SK-MEL-5 (cell line): ENCODE measurements at regions not wholly inside any gene's neighbourhood (a gene's known extent, or its start where the extent isn't known, plus 50 kb on each side); places are given as distances from the start of the nearest gene placed in this dataset.

Experiments used
- DNase-seq: peaks from one replicate; pipeline ENCODE4 v3.0.0-alpha.2; 2016; ENCODE audit warnings: low read depth, low spot score
- in situ Hi-C: cut with HindIII; loops from 2 replicates; pipeline ENCODE4 v1.10.0; 2016; ENCODE audit warnings: low sequenced_read_pairs, high pct_unique_total_duplicates, low pct_unique_long_range_greater_than_20kb

- in situ Hi-C loops: no loop called here
- peak; percentile 42 for DNase-seq
Measured at GRCh38 chr16:35311475-35311874, 1852.1 kb downstream of the TP53TG3F start.

DNA sequence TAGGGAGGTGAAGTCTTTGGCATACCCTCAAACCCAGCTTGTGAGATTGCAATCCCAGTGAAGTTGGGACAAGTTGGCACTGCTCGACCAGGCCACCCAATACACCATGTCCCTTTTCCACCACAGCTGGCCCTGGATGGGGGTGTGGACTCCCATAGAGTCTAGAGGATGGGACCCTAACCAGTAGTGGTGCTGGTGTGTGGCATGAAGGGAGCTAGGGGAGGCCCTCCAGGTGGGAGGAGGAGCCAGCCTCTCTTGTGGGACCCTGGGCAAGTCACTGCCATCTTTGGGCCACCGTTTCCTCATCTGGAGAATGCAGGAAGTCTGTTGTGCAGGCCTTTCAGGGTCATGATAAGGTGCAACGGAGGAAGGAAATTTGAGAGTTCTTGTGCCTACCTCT is 1854.9 kb downstream of the TP53TG3F start:
- DNase-seq: no peak
- in situ Hi-C loops: no loop called here

GRCh38 chr16:35319536-35320192 is 1860.3 kb downstream of the TP53TG3F start:
- in situ Hi-C loops: no loop called here

GRCh38 chr16:35325936-35326335 is 1866.5 kb downstream of the TP53TG3F start:
- no peak for DNase-seq
- in situ Hi-C loops: no loop called here

More at GRCh38 chr16:35319536-35320192, 1860.3 kb downstream of the TP53TG3F start:
- DNase-seq: peak; percentile 98

DNA sequence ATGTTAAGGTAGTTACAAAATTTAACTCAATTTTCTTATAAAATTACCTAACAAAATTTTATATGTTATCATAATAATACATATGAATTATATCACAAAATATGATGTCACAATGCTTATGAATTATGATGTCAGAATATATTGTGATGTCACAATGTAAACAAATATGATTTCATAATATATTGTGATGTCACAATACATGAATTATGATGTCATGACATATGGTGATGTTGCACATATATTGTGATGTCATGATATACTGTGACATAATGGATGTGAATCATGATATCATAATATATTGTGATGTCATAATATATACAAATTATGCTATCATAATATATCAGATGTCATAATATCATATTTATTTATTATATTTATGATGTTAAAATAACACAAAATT is 1879.9 kb downstream of the TP53TG3F start:
- peak; percentile 16 for DNase-seq
- in situ Hi-C loops: no loop called here

DNA sequence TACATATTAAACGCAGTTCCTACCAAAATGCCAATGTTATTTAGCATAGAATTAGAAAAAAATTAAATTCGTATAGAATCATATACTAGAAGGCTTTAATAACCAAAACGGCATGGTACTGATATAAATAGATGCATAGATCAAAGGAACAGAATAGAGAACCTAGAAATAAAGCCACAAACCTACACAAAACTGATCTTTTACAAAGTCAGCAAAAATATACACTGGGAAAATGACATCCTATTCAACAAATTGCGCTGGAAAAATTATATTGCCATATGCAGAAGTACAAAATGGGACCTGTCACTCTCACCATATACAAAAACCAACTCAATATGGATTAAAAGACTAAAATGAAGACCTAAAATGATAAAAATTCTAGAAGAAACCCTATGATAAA is 1882.6 kb downstream of the TP53TG3F start:
- in situ Hi-C loops: no loop called here

DNA sequence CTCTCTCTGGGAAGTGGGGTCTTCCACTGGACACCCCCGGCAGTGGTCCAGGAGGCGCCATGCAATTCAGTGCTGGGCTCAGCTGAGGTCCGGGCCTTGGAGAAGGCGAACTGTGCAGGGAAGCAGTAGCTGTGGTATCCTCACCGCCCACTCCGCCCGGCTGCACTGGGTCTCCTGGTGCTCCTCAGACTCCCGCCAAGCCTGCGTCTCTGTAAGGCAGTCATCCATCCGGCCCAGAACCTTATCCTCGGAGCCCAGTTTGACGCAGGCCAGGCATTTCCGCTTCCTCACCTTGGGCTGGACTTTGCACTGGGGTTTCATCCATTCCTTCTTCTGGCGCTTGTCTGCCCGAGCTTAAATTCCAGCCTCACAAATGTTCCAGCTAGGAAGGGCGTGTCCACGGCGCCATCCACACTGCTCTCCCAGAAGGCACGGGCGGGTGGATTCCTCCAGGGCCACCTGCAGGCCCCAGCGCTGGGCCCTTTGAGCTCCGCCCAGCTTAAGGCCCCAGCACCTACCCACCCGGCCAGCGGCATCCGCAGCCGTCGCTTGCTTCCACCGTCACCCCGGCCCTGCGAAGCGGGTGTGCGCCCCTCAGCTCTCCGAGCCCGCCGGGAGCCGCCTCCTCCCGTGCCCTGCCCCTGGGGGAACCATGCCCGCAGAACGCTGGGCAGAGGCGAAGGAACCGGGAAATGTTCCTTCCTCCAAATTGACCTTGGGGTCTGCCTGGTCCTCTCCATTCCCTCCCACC is 1884.8 kb downstream of the TP53TG3F start:
- DNase-seq: no peak
- in situ Hi-C loops: no loop called here

More for the DNA sequence above, 1882.6 kb downstream of the TP53TG3F start:
- DNase-seq: no peak

DNA sequence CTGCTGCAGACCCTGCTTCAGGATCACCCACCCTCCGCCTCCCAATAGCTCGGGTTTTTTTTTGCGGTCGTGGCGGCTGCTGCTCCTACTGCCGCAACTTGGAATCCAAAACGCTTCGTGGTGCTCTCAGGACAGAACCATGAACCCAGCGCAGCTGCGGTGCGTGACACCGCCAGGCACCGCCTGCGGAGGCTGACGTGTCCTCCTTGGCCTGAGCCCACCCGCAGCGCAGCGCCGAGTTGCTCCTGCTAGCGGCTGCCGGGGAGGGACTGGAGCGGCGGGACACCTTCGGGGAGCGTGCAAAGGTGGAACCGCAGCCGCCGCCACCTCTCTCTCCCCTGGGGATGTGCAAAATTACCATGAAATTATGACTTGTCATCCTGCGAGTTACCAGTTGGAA is 1893.0 kb downstream of the TP53TG3F start:
- DNase-seq: no peak
- in situ Hi-C loops: no loop called here

- DNase-seq: no peak
- in situ Hi-C loops: no loop called here
Measured at GRCh38 chr16:35363510-35363909, 1904.1 kb downstream of the TP53TG3F start.

GRCh38 chr16:35364263-35364662 is 1904.9 kb downstream of the TP53TG3F start:
- DNase-seq: no peak
- in situ Hi-C loops: no loop called here

DNA sequence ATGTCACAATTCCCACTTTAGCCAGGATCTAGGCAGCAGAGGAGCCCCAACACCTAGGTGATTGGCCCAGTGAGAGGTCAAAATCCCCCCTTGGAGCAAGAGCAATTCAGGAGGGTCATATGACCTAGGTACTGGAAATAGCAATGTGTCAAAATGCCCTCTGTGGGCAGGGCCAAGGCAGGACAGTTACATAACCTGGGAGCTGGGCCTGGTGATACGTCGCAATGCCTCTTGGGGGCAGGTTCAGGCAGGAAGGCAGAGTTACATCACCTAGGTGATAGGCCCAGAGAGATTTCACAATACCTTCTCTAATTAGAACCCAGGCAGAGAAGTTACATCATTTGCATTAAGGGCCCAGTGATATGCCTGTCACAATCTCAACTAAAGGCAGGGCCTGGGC is 1906.3 kb downstream of the TP53TG3F start:
- DNase-seq: no peak
- in situ Hi-C loops: no loop called here

- no peak for DNase-seq
- in situ Hi-C loops: no loop called here
Measured at GRCh38 chr16:35370617-35371016, 1911.2 kb downstream of the TP53TG3F start.

- in situ Hi-C loops: no loop called here
- no peak for DNase-seq
Measured at GRCh38 chr16:35377142-35377541, 1917.7 kb downstream of the TP53TG3F start.

DNA sequence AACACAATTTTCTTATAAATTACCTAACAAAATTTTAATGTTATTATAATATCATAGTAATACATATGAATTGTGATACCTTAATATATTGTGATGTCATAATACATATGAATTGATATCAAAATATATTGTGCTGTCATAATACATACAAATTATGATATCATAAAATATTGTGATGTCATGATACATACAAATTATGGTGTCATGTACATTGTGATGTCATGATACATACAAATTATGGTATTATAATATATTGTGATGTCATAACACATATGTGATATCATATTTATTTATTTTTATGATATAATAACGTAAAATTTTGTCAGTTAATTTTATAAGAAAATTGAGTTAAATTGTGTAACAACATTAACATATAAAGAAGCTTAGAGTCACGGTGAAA is 1927.2 kb downstream of the TP53TG3F start:
- in situ Hi-C loops: no loop called here
- DNase-seq: no peak

GRCh38 chr16:35391328-35391727 is 1931.9 kb downstream of the TP53TG3F start:
- in situ Hi-C loops: no loop called here

GRCh38 chr16:35398180-35398579 is 1938.8 kb downstream of the TP53TG3F start:
- peak; percentile 4 for DNase-seq
- in situ Hi-C loops: no loop called here

More at GRCh38 chr16:35391328-35391727, 1931.9 kb downstream of the TP53TG3F start:
- peak; percentile 88 for DNase-seq

DNA sequence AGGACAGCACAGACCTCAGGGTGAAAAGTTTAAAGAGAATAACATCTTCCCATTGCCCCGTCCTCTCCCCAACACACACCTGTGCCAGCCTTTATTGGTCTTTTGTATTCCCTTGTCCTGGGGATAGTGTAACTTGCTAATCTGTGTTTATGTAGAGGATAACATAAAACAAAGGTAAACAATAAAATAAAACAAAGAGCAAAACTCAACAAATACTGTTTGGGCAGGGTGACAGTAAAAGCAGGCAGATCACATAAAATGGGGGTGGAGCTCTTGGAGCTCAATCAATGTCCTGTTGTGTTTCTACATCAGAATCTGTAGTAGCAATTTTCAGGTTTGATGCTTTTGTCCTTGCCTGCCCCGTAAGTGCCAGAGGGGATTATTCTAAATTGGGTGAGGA is 1939.7 kb downstream of the TP53TG3F start:
- in situ Hi-C loops: no loop called here
- DNase-seq: no peak

- in situ Hi-C loops: no loop called here
- no peak for DNase-seq
Measured at GRCh38 chr16:35404273-35404672, 1944.9 kb downstream of the TP53TG3F start.

- in situ Hi-C loops: no loop called here
- DNase-seq: no peak
Measured at GRCh38 chr16:35405526-35405925, 1946.1 kb downstream of the TP53TG3F start.
